ENCODE measurements at regions not wholly inside any gene's neighbourhood (a gene's known extent, or its start where the extent isn't known, plus 50 kb on each side); places are given as distances from the start of the nearest gene placed in this dataset.
A peak's percentile ranks its signal among the peaks of the same experiment; 100 is the strongest.

DNA sequence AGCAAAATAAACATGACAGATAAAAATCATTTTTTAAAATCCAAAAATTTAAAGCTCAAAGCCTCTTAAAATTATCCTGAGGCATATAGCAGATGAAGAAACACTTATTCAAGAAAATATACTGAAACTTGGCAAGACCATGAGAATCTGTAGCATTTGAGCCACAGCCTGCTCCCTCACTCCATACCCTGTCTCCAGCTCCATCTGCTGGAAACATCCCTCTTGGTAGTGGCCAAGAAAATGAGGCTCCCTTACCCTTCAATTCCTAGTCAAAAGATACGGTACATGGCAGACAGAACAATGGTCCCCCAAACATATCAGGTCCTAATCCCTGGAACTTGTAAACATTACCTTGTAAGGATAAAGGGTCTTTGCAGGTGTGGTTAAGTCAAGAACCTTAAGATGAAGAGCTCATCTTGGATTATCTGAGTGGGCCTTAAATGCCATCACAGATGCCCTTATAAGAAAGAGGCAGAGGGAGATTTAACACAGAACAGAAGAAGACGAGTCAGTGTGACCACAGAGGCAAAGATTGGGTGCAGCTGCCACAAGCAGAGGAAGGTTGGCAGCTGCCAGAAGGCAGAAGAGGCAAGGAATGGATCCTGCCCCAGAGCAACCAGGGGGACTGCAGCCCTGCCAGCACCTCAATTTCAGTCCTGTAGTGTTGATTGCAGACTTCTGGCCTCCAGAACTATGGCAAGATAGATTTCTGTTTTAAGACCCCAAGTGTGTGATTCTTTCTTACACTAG, 149.4 kb downstream of the ZNF248 start:
- H3K27ac ChIP-seq: no peak overlapping the region
- intact Hi-C loops (cut with DNase I; ENCODE audit: low total_unique reads): no loop called here
- H3K36me3 ChIP-seq: no peaks in the 10 kb centered on the region
- no peak for DNase-seq
- H3K9me3 ChIP-seq: no peaks in the 10 kb centered on the region
- no peaks in the 10 kb centered on the region for H3K4me1 ChIP-seq
- no peak overlapping the region for H3K4me3 ChIP-seq
- TF ChIP-seq, protein P1, sequence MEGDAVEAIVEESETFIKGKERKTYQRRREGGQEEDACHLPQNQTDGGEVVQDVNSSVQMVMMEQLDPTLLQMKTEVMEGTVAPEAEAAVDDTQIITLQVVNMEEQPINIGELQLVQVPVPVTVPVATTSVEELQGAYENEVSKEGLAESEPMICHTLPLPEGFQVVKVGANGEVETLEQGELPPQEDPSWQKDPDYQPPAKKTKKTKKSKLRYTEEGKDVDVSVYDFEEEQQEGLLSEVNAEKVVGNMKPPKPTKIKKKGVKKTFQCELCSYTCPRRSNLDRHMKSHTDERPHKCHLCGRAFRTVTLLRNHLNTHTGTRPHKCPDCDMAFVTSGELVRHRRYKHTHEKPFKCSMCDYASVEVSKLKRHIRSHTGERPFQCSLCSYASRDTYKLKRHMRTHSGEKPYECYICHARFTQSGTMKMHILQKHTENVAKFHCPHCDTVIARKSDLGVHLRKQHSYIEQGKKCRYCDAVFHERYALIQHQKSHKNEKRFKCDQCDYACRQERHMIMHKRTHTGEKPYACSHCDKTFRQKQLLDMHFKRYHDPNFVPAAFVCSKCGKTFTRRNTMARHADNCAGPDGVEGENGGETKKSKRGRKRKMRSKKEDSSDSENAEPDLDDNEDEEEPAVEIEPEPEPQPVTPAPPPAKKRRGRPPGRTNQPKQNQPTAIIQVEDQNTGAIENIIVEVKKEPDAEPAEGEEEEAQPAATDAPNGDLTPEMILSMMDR (IDR thresholded peaks at IDR 0.05): no peak
- no peaks in the 10 kb centered on the region for H3K27me3 ChIP-seq

DNA sequence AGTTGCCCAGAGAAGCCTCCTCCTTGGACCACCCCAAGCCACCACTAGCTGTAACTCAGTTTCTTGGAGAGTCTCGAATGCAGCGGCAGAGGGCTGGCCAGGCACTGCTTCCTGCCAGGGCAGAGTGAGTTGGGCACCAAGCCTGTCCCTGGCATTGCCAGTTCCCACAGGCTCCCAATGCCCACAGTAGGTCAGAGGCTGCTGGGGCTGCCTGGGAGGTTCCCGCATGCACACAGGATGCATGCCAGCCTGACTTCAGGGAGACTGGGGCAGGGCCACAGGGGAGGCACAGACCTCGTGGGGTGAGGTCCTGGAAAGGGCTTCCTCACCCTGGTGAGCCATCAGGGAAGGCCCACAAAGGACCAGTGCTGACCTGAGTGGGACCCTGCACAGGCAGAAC, 152.8 kb downstream of the ZNF248 start:
- H3K4me3 ChIP-seq: no peak overlapping the region
- no peaks in the 10 kb centered on the region for H3K4me1 ChIP-seq
- H3K27me3 ChIP-seq: no peaks in the 10 kb centered on the region
- H3K9me3 ChIP-seq: peaks cover 0 to 3% (median 0%) of the 10 kb centered on the region in 3 donors
- DNase-seq: peak in 1 of 2 donors; percentile 45
- intact Hi-C loops (cut with DNase I; ENCODE audit: low total_unique reads): no loop called here
- TF ChIP-seq, protein P1 (IDR thresholded peaks at IDR 0.05): no peak
- no peaks in the 10 kb centered on the region for H3K36me3 ChIP-seq
- H3K27ac ChIP-seq: no peak overlapping the region

DNA sequence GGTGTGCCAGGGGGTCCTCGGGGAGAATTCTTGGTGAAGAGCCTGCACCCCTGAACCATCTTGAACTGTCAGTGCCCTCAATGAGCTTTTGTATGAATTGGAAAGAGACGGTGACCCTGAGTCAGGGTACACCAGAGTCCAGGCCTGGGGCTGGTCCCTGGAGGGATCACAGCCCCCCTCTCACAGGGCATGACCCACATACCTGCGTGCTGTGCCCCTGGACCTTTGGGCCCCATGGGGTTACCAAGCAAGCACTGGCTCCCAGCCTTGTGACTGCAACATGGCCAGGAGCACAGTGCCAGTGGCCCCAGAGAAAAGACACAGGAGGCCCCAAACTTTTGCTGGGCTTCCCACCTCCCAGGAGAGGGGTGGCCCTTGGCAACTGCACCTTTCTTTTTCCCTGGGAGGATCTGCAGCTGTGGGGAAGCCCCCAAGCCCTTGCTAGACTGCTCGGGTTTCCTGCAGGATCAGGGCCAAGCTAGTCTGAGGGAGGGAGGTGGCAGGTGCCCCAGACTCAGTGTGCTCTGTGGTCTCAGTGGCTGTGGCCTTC, 153.5 kb downstream of the ZNF248 start:
- intact Hi-C loops (cut with DNase I; ENCODE audit: low total_unique reads): no loop called here
- TF ChIP-seq, protein P1 (IDR thresholded peaks at IDR 0.05): no peak
- Histone ChIP-seq H3K4me1 (no peaks in the 10 kb centered on the region), H3K27ac (no peak overlapping the region), H3K27me3 (no peaks in the 10 kb centered on the region), H3K4me3 (no peak overlapping the region), H3K36me3 (no peaks in the 10 kb centered on the region), H3K9me3 (peaks cover 0 to 3% (median 0%) of the 10 kb centered on the region in 3 donors)
- DNase-seq: no peak

DNA sequence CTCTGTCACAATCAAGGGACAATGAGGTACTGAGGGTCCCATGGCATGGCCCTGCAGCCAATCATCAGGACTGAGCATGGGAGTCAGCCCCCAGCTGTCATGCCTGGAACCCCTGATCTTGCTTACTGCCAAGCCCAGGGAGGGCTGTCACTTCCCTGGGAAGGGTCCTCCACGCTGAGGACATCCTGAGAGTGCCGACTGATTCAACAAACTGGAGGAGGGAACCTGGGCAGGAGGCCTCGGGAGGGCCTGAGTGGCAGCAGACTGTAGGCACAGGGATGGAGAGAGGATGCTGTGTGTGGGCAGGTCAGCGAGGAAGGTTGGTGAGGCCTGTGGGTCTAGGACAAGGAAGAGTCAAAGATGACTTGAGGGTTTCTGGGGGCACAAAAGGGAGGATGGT, 154.3 kb downstream of the ZNF248 start:
- Histone ChIP-seq H3K27ac (no peak overlapping the region), H3K9me3 (peaks cover 0 to 3% (median 0%) of the 10 kb centered on the region in 3 donors), H3K4me1 (no peaks in the 10 kb centered on the region), H3K27me3 (no peaks in the 10 kb centered on the region), H3K36me3 (no peaks in the 10 kb centered on the region), H3K4me3 (no peak overlapping the region)
- TF ChIP-seq, protein P1 (IDR thresholded peaks at IDR 0.05): no peak
- intact Hi-C loops (cut with DNase I; ENCODE audit: low total_unique reads): no loop called here
- no peak for DNase-seq

DNA sequence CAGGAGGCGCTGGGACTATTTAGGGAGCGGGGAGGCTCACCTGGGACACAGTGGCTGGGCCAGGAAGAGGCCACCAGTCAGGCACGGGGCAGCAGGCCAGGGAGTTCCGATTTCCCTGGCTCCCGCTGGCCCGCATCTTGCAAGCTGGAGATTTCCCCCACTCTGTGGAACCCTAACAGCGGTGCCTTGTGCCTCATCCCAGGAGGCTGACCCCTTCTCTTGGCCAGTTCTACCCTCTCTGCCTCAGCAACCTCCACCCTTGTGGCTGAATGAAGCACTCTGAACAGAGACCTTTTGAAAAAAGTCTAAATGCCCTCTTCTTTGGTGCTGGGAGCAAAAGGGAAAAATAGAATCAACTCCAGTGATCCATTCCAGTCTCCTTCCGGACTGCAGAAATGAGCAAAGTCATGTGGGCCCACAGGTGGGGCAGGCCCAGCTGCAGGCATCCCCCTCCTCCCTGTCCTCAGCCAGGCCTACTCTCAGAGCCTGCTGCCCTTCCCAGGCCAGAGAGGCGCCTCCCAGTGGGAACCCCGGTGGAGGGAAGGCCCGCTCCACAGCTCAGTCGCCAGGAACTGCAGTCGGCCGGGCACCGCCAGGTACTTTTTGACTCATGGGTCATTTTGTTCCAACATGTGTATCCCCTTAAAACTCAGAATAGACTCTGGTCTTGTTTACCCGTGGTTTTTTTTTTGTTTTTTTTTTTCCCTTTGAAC, 155.5 kb downstream of the ZNF248 start:
- Histone ChIP-seq H3K4me3 (no peak overlapping the region), H3K9me3 (peaks cover 0 to 3% (median 0%) of the 10 kb centered on the region in 3 donors), H3K36me3 (no peaks in the 10 kb centered on the region), H3K27ac (no peak overlapping the region), H3K27me3 (no peaks in the 10 kb centered on the region), H3K4me1 (no peaks in the 10 kb centered on the region)
- DNase-seq: peak in 1 of 2 donors; percentile 41
- intact Hi-C loops (cut with DNase I; ENCODE audit: low total_unique reads): no loop called here
- TF ChIP-seq, protein P1 (IDR thresholded peaks at IDR 0.05): no peak

Measured in tibial artery (tissue), 4 donors.